Limb (tissue), 2 donors: ENCODE measurements at regions not wholly inside any gene's neighbourhood (a gene's known extent, or its start where the extent isn't known, plus 50 kb on each side); places are given as distances from the start of the nearest gene placed in this dataset.

Experiments used
- DNase-seq, 2 donors: peaks; one replicate each; pipeline ENCODE4 v3.0.0-alpha.2; 2016; ENCODE audit errors: extremely low spot score in 2 of 2

- DNase-seq = no peak
These were observed 279.8 kb upstream of the ARRDC4 start for GRCh38 chr15:97680606-97681220.

DNA sequence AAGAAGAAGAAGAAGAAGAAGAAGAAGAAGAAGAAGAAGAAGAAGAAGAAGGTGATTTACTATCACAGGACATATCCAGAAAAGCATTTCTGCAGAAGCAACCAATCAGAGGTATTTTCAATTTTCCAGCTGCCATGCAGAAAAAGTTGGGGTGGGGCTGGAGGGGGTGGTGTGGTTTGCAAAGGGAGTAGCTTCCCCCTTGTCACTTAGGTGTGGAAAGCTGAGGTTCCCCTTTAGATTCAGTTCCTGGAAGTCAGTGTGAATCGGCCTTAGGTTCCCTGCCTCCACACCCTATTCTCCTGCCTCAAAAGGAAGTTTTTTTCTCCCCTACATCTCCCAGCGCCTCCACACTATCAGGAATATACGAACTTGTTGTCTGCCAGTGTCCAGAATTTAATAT is 276.7 kb upstream of the ARRDC4 start:
- no peak for DNase-seq

DNA sequence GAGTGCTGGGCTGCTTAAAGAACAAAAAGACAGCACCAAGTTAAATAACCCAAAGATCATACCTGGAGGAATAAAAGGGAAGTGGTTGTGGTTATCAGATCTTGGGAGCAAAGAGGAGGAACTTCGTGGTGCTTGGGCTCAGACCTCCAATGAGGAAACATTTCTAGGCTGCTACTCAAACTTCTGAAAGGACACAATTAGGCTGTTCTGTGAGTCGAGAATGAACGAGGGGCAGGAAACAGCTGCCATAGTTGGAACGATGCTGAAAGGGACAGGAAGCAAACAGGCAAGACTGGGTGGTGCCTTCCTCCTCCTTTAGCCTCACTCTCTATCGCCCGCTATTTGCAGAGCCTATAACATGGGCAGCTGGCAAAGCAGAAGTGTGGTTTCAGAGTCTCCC is 276.3 kb upstream of the ARRDC4 start:
- no peak for DNase-seq

- DNase-seq = no peak
These were observed 274.2 kb upstream of the ARRDC4 start for GRCh38 chr15:97686324-97686723.

DNA sequence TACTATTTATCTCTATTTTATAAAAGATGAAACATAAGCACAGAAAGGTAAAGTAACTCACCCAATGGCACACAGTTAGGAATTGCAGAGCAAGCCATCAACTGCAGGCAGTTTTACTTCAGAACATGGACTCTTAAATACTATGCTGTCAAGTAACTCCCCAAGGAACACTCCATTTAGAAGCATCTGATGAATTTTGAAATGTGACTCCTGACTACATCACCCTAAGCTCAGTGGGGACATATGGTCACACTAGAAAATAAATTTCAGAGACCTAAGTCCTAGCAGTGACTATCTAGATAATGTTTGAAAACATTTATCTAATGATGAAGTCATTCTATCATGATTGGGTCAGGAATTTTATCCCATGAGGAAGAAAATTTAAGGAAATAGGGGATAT is 272.8 kb upstream of the ARRDC4 start:
- no peak for DNase-seq

DNA sequence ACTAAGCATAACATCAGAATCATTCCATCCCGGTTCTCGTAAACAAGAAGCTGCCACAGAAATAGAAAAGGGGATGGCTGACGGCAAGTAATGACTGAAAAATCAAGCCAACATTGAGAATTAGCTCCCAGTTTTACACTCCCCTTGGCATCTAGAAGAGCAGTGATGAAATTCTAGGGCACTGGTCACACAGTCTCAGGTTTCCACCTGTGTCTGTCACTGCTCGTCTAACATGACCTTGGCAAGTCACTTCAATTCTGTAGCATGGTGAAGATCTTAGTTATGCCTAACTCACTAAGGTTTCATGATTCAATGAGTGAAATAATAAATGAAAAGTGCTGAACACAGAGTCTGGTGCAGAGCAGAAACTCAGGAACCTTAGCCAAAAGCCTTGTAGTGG is 272.3 kb upstream of the ARRDC4 start:
- no peak for DNase-seq

DNA sequence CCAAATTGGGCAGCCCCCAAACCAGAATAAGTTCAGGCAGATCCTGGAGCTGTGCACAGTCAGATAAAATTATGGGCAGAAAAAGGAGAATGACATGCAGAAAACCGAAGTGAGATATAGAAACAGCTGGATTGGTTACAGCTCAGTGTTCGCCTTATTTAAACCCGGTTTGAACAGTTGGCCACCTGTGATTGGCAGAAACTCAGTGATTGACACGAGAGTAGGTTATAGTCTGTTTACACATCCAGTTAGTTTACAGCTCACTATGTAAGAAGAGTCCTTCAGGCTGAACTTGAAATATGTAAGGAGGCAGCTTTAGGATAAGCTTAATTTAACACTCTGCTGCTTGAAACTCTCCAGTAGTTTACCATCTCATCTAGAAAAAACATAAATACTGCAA is 271.6 kb upstream of the ARRDC4 start:
- no peak for DNase-seq

- DNase-seq = no peak
These were observed 269.4 kb upstream of the ARRDC4 start for GRCh38 chr15:97691078-97691477.

- DNase-seq = no peak
These were observed 268.7 kb upstream of the ARRDC4 start for GRCh38 chr15:97691799-97692198.

DNA sequence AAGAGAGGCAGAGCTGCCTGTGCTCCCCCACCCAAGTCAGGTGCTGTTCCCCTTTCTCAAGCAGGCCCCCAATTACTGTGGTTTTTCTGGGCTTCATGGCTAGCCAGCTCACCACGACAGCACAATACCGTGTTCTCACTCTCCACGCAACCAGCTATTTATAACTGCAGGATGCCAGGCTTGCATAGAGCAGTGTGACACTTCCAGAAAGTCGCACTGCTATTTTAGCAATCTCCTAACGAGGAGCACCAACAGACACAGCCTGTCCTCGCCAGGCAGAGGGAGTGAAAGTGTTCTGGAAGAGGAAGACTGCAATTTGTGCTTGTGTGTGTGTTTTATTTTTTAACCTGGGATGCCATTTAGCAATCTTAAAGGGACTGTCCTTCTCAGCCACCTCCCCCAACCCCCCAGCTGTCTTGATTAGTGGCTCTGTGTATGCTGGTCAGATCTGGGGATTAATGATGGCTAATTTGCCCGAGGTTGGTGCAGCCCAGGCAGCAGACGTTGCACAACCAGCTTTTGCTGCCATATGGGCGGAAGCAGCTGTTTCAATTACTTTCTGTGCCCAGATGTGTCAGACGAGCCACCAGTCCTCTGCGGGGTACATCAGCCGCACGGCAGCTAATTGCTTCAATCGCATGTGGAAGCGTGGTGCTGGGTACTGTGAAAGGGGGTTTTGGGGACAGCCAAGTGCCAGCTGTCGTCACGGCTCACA is 268.0 kb upstream of the ARRDC4 start:
- DNase-seq = peak in 1 of 2 donors; percentile 56

- no peak for DNase-seq
These were observed 266.0 kb upstream of the ARRDC4 start for GRCh38 chr15:97694456-97694855.

- no peak for DNase-seq
These were observed 257.1 kb upstream of the ARRDC4 start for GRCh38 chr15:97703400-97703799.

GRCh38 chr15:97706059-97706458 is 254.4 kb upstream of the ARRDC4 start:
- no peak for DNase-seq

- peak in 1 of 2 donors; percentile 21 for DNase-seq
These were observed 252.3 kb upstream of the ARRDC4 start for GRCh38 chr15:97708252-97708651.

GRCh38 chr15:97712530-97712929 is 248.0 kb upstream of the ARRDC4 start:
- no peak for DNase-seq

- no peak for DNase-seq
These were observed 242.7 kb upstream of the ARRDC4 start for GRCh38 chr15:97717806-97718205.

- DNase-seq = no peak
These were observed 242.0 kb upstream of the ARRDC4 start for GRCh38 chr15:97718509-97718908.

DNA sequence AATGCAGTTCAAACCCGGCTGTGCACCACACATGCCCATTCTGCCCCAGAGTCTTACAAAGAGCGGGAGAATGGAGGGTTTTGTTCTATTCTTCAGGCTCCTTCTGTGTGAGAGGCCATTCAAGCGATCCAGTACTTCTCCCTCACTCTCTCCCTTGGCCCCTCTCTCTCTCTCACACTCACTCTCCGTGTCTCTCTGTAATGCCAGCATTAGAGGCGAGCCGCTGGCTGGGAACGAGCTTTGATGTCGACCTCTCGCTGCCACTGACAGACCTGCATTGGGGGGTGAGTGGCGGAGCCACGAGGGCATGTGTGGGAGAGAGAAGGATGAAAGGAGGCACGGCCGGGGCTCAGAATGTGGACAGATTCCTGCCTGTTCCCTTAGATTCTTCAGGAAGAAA is 231.7 kb upstream of the ARRDC4 start:
- DNase-seq = peak in 1 of 2 donors; percentile 48

GRCh38 chr15:97729270-97729669 is 231.2 kb upstream of the ARRDC4 start:
- no peak for DNase-seq

DNA sequence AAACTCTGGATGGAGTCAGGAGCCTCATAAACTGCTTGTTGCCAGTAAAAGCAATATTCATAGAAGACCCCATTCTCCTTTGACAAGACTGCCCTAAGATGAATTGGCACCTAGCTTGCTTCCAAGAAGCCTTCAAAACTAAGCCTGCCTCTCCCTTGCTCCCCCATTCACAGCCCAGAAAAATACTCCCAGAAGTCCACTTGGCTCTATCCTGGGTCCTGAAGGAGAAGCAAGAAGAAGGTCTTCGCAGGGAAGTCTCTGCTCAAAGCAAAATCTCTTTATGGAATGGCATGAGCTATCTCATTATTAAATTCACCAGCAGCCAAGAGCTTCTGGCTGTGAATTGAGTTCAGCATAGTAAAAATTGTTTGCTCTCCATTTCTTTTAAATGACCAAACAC is 230.2 kb upstream of the ARRDC4 start:
- DNase-seq = no peak

GRCh38 chr15:97731859-97732258 is 228.6 kb upstream of the ARRDC4 start:
- DNase-seq = no peak

DNA sequence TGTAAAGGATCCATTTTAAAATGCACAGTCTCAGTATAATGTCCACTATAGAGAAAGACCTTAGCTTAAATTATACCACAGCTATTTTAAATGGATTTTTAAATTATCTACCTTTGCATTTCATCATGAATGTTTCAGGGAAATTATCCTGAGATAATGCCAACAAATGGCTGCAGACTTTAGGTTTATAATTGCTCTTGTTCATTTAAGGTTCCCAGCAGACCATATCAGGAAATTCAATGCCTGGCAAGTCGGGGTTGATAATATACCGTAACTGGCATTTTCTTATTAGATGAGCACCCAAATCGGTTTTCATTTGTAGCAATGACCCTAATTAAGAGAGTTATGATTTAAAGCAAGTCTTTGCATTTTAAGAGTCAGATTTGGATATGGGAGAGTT is 227.1 kb upstream of the ARRDC4 start:
- DNase-seq = no peak

- DNase-seq = no peak
These were observed 223.8 kb upstream of the ARRDC4 start for GRCh38 chr15:97736748-97737147.
